ENCODE measurements at regions not wholly inside any gene's neighbourhood (a gene's known extent, or its start where the extent isn't known, plus 50 kb on each side); places are given as distances from the start of the nearest gene placed in this dataset.

DNA sequence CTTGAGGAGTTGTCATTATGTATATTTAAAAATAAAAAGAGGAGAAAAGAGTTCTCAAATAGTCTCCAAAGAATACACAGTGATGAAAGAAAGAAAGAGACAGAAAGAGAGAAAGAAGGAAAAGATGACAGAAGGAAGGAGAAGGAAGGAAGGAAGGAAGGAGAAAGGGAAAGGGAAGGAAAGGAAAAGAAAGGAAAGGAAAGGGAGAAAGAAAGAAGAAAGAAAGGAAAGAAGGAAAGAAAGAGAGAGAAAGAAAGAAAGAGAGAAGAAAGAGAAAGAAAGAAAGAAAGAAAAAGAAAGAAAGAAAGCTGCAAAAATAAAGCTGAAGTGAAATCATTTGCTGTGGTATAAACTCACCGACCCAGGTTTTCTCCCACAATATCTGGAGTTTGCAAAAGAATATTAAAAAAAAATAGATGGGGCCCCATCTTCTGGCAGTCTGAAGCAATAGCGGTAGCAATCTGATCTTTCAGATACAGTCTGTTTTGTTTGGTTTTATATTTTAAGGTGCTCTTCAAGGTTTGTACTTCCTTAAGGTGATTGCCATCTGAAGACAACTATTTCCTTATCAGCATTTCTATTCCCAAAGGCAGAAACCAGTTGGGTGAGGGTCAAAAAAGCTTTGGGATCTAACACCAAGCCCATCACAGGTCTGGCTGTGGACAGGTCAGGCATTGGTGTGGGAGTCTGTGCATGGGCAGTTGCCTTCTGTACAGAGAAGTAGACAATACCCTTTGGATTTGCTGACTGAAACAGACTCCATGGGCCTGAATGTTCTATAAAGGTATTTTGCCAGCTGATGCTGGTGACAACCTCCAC, 160.4 kb downstream of the CPEB2 start:
- no peaks in the 10 kb centered on the region for H3K27me3 ChIP-seq (ENCODE audit: insufficient read depth, low read depth)
- no peak overlapping the region for H3K4me2 ChIP-seq
- H3K27ac ChIP-seq = no peak overlapping the region
- no peaks in the 10 kb centered on the region for H3K4me1 ChIP-seq (ENCODE audit: low read depth, poor library complexity, severe bottlenecking)
- TF ChIP-seq, protein P1, sequence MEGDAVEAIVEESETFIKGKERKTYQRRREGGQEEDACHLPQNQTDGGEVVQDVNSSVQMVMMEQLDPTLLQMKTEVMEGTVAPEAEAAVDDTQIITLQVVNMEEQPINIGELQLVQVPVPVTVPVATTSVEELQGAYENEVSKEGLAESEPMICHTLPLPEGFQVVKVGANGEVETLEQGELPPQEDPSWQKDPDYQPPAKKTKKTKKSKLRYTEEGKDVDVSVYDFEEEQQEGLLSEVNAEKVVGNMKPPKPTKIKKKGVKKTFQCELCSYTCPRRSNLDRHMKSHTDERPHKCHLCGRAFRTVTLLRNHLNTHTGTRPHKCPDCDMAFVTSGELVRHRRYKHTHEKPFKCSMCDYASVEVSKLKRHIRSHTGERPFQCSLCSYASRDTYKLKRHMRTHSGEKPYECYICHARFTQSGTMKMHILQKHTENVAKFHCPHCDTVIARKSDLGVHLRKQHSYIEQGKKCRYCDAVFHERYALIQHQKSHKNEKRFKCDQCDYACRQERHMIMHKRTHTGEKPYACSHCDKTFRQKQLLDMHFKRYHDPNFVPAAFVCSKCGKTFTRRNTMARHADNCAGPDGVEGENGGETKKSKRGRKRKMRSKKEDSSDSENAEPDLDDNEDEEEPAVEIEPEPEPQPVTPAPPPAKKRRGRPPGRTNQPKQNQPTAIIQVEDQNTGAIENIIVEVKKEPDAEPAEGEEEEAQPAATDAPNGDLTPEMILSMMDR (conservative IDR thresholded peaks at IDR 0.05; ENCODE audit: low read depth, low read length) = peak; percentile 27; the same call in 1 of the 2 replicates
- H3K79me2 ChIP-seq (ENCODE audit: insufficient read depth, low read depth) = no peaks in the 10 kb centered on the region
- no peaks in the 10 kb centered on the region for H4K20me1 ChIP-seq (ENCODE audit: insufficient read depth)
- no peak overlapping the region for H3K9ac ChIP-seq
- no peak overlapping the region for H3K4me3 ChIP-seq (IDR thresholded peaks at IDR 0.05; ENCODE audit: insufficient read depth, low read depth, low read length)
- no peaks in the 10 kb centered on the region for H3K36me3 ChIP-seq (ENCODE audit: insufficient read depth)
- H2AFZ ChIP-seq (ENCODE audit: low read depth) = no peak overlapping the region

DNA sequence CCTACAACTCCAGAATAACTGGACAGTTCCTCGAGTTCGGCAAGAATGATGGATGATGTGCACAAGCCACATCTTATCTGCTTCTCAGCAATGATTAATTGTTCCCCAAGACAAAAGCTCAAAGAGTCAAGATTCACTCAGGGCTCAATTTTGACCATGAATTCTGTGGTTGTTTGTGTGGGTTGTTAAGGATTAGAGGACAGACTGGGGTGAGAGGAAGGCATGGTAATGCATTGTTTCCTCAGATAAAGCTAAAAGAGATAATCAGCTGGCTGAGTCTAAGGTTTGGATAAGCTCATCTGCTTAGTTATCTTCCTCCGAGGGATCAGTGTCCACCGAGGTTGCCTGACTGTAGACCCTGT, 161.0 kb downstream of the CPEB2 start:
- Histone ChIP-seq H3K79me2 (ENCODE audit: insufficient read depth, low read depth) (no peaks in the 10 kb centered on the region), H3K27me3 (ENCODE audit: insufficient read depth, low read depth) (no peaks in the 10 kb centered on the region), H2AFZ (ENCODE audit: low read depth) (no peak overlapping the region), H3K4me3 (IDR thresholded peaks at IDR 0.05; ENCODE audit: insufficient read depth, low read depth, low read length) (no peak overlapping the region), H3K9ac (no peak overlapping the region), H4K20me1 (ENCODE audit: insufficient read depth) (no peaks in the 10 kb centered on the region), H3K4me2 (no peak overlapping the region), H3K27ac (no peak overlapping the region), H3K4me1 (ENCODE audit: low read depth, poor library complexity, severe bottlenecking) (no peaks in the 10 kb centered on the region), H3K36me3 (ENCODE audit: insufficient read depth) (no peaks in the 10 kb centered on the region)
- TF ChIP-seq, protein P1 (conservative IDR thresholded peaks at IDR 0.05; ENCODE audit: low read depth, low read length) = no peak

DNA sequence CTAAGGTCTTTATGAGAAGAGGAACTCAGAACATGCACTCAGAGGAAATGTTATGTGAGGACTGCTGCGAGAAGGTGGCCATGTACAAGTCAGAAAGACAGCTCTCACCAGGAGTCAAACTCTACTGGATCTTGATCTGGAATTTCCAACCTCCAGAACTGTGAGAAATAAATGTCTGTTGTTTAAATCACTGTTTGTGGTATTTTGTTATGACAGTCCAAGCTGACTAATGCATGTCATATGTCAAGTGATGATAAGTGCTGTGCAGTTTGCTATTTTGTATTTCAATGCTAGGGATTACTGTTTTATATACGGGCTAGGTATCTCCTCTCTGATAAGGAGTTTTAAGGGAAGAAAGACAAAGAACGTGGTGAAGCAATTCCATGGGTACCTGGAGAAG, 162.3 kb downstream of the CPEB2 start:
- Histone ChIP-seq H3K4me2 (no peak overlapping the region), H3K36me3 (ENCODE audit: insufficient read depth) (no peaks in the 10 kb centered on the region), H3K27ac (no peak overlapping the region), H3K79me2 (ENCODE audit: insufficient read depth, low read depth) (no peaks in the 10 kb centered on the region), H2AFZ (ENCODE audit: low read depth) (no peak overlapping the region), H4K20me1 (ENCODE audit: insufficient read depth) (no peaks in the 10 kb centered on the region), H3K4me1 (ENCODE audit: low read depth, poor library complexity, severe bottlenecking) (no peaks in the 10 kb centered on the region), H3K27me3 (ENCODE audit: insufficient read depth, low read depth) (no peaks in the 10 kb centered on the region), H3K4me3 (IDR thresholded peaks at IDR 0.05; ENCODE audit: insufficient read depth, low read depth, low read length) (no peak overlapping the region), H3K9ac (no peak overlapping the region)
- TF ChIP-seq, protein P1 (conservative IDR thresholded peaks at IDR 0.05; ENCODE audit: low read depth, low read length) = no peak

DNA sequence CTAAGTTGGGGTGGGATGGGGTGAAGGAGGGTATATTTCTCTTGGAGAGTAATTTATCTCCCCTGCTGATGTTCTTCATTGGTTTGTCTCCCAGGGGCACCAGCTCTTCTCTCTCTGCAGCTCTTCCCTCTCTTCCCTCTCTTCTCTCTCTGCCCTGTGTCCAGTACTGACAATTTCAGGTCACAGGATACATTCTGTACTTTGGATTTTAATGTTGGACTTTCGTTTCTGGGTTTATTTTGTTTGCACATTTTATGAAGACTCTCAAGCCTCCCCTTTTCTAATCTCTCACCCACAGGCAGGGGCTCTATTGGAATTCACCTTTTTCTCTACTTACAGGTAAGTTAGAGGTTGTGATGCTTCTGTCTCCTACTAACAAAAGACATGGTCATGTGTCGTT, 165.5 kb downstream of the CPEB2 start:
- Histone ChIP-seq H3K36me3 (ENCODE audit: insufficient read depth) (no peaks in the 10 kb centered on the region), H3K4me1 (ENCODE audit: low read depth, poor library complexity, severe bottlenecking) (no peaks in the 10 kb centered on the region), H3K4me3 (IDR thresholded peaks at IDR 0.05; ENCODE audit: insufficient read depth, low read depth, low read length) (no peak overlapping the region), H4K20me1 (ENCODE audit: insufficient read depth) (no peaks in the 10 kb centered on the region), H3K9ac (no peak overlapping the region), H3K27me3 (ENCODE audit: insufficient read depth, low read depth) (no peaks in the 10 kb centered on the region), H3K27ac (no peak overlapping the region), H2AFZ (ENCODE audit: low read depth) (no peak overlapping the region), H3K79me2 (ENCODE audit: insufficient read depth, low read depth) (no peaks in the 10 kb centered on the region), H3K4me2 (no peak overlapping the region)
- TF ChIP-seq, protein P1 (conservative IDR thresholded peaks at IDR 0.05; ENCODE audit: low read depth, low read length) = no peak
